Breast epithelium (tissue), 4 donors: ENCODE measurements at regions not wholly inside any gene's neighbourhood (a gene's known extent, or its start where the extent isn't known, plus 50 kb on each side); places are given as distances from the start of the nearest gene placed in this dataset.

Experiments
- DNase-seq, 2 donors: peaks; one replicate each; pipeline ENCODE4 v3.0.0-alpha.2; 2019; ENCODE audit warnings: low spot score in 2 of 2
- H3K27ac ChIP-seq, 2 donors: fragments of 200-600 bp; sonication (generic) in 1 of 2; one replicate each; pipeline ENCODE4 v1.5.1; 2016 to 2019; ENCODE audit warnings: mild to moderate bottlenecking in 1 of 2
- H3K27me3 ChIP-seq, 2 donors: fragments of 200-600 bp; sonication (generic) in 1 of 2; one replicate each; pipeline versions ENCODE4 v1.5.1 to v1.6.0; 2017 to 2019; ENCODE audit warnings: control low read depth in 1 of 2, mild to moderate bottlenecking in 1 of 2
- H3K36me3 ChIP-seq: fragments of 200-600 bp; one replicate; pipeline ENCODE4 v1.5.1; 2019
- H3K4me1 ChIP-seq, 2 donors: fragments of 200-600 bp; sonication (generic); one replicate each; pipeline ENCODE4 v1.5.1; 2016 to 2019; ENCODE audit warnings: control low read depth in 1 of 2
- H3K4me3 ChIP-seq, 3 donors: fragments of 200-600 bp; sonication (generic); 1 replicate in 2 of 3; 2 replicates in 1 of 3; pipeline ENCODE4 v1.5.1; 2016 to 2019; ENCODE audit warnings: mild to moderate bottlenecking in 3 of 3, moderate library complexity in 2 of 3
- H3K9me3 ChIP-seq, 2 donors: fragments of 200-600 bp; sonication (generic) in 1 of 2; one replicate each; pipeline ENCODE4 v1.5.1; 2016 to 2019; ENCODE audit warnings: control low read depth in 1 of 2
- CTCF ChIP-seq, 3 donors: fragments of 450-650 bp; IDR thresholded peaks; one replicate each; pipeline ENCODE4 v1.5.1; 2016 to 2017; ENCODE audit warnings: antibody characterized with exemption in 3 of 3, mild to moderate bottlenecking in 3 of 3, moderate library complexity in 3 of 3
- POLR2A ChIP-seq: fragments of 450-650 bp; IDR thresholded peaks from one replicate; pipeline ENCODE4 v1.6.1; 2016; ENCODE audit warnings: antibody characterized with exemption, mild to moderate bottlenecking, moderate library complexity
- POLR2AphosphoS5 ChIP-seq, 3 donors: sonication (generic); formaldehyde crosslinking; IDR thresholded peaks; one replicate each; pipeline ENCODE4 v1.6.1; 2017; ENCODE audit warnings: antibody characterized with exemption in 3 of 3
- intact Hi-C: fragments of 100-400 bp; cut with DNase I; formaldehyde crosslinking; loops from one replicate; pipeline ENCODE4 v1.15.1; 2023; ENCODE audit warnings: low total_unique reads

GRCh38 chr3:105130911-105131310 is 235.8 kb upstream of the ALCAM start:
- DNase-seq: no peak
- Histone ChIP-seq H3K27ac (no peak overlapping the region), H3K36me3 (no peaks in the 10 kb centered on the region), H3K27me3 (no peaks in the 10 kb centered on the region), H3K4me3 (no peak overlapping the region), H3K9me3 (peaks cover 0 to 44% of the 10 kb centered on the region in 2 donors), H3K4me1 (no peaks in the 10 kb centered on the region)
- TF ChIP-seq CTCF (IDR thresholded peaks at IDR 0.05): no peak
- TF ChIP-seq POLR2AphosphoS5 (IDR thresholded peaks at IDR 0.05): no peak
- no peak for TF ChIP-seq POLR2A
- intact Hi-C loops: no loop called here

- intact Hi-C loops: no loop called here
- no peak for DNase-seq
- no peaks in the 10 kb centered on the region for H3K4me1 ChIP-seq
- no peaks in the 10 kb centered on the region for H3K27me3 ChIP-seq
- H3K36me3 ChIP-seq: no peaks in the 10 kb centered on the region
- TF ChIP-seq POLR2AphosphoS5 (IDR thresholded peaks at IDR 0.05): no peak
- TF ChIP-seq POLR2A: no peak
- no peak for TF ChIP-seq CTCF (IDR thresholded peaks at IDR 0.05)
- no peak overlapping the region for H3K27ac ChIP-seq
- H3K4me3 ChIP-seq: no peak overlapping the region
- no peaks in the 10 kb centered on the region for H3K9me3 ChIP-seq
Measured at GRCh38 chr3:105137911-105138310, 228.8 kb upstream of the ALCAM start.

GRCh38 chr3:105139881-105140560 is 226.7 kb upstream of the ALCAM start:
- Histone ChIP-seq H3K36me3 (no peaks in the 10 kb centered on the region), H3K4me1 (no peaks in the 10 kb centered on the region), H3K9me3 (no peaks in the 10 kb centered on the region), H3K4me3 (no peak overlapping the region), H3K27me3 (no peaks in the 10 kb centered on the region), H3K27ac (no peak overlapping the region)
- DNase-seq: no peak
- intact Hi-C loops: no loop called here
- TF ChIP-seq POLR2AphosphoS5 (IDR thresholded peaks at IDR 0.05) (no peak), POLR2A (no peak), CTCF (IDR thresholded peaks at IDR 0.05) (no peak)

GRCh38 chr3:105140899-105141367 is 225.8 kb upstream of the ALCAM start:
- DNase-seq: no peak
- Histone ChIP-seq H3K9me3 (no peaks in the 10 kb centered on the region), H3K4me3 (no peak overlapping the region), H3K27me3 (no peaks in the 10 kb centered on the region), H3K36me3 (no peaks in the 10 kb centered on the region), H3K27ac (no peak overlapping the region), H3K4me1 (no peaks in the 10 kb centered on the region)
- intact Hi-C loops: no loop called here
- TF ChIP-seq POLR2A: no peak
- TF ChIP-seq POLR2AphosphoS5 (IDR thresholded peaks at IDR 0.05): no peak
- TF ChIP-seq CTCF (IDR thresholded peaks at IDR 0.05): no peak

GRCh38 chr3:105144837-105145236 is 221.9 kb upstream of the ALCAM start:
- H3K4me3 ChIP-seq: no peak overlapping the region
- no peak for DNase-seq
- no peaks in the 10 kb centered on the region for H3K9me3 ChIP-seq
- no peaks in the 10 kb centered on the region for H3K36me3 ChIP-seq
- H3K27ac ChIP-seq: no peak overlapping the region
- no peak for TF ChIP-seq POLR2A
- TF ChIP-seq POLR2AphosphoS5 (IDR thresholded peaks at IDR 0.05): no peak
- TF ChIP-seq CTCF (IDR thresholded peaks at IDR 0.05): no peak
- no peaks in the 10 kb centered on the region for H3K4me1 ChIP-seq
- intact Hi-C loops: no loop called here
- no peaks in the 10 kb centered on the region for H3K27me3 ChIP-seq
